Left lung (tissue), 4 donors: ENCODE measurements at regions not wholly inside any gene's neighbourhood (a gene's known extent, or its start where the extent isn't known, plus 50 kb on each side); places are given as distances from the start of the nearest gene placed in this dataset.

ENCODE experiments used
- ATAC-seq: fragments of 200-7000 bp; cut with Tn5 transposase; one replicate; pipeline ENCODE4 v1.9.1; 2020; ENCODE audit warnings: moderate library complexity
- DNase-seq, 4 donors: peaks; one replicate each; pipeline ENCODE4 v3.0.0-alpha.2; 2013 to 2020
- H3K27ac ChIP-seq, 2 donors: fragments of 200-600 bp; sonication (generic) in 1 of 2; one replicate each; pipeline versions ENCODE4 v1.5.0 to v1.8.0; 2020 to 2021
- H3K27me3 ChIP-seq, 2 donors: fragments of 200-600 bp; sonication (generic) in 1 of 2; one replicate each; pipeline versions ENCODE4 v1.5.0 to v1.8.0; 2020 to 2021
- H3K36me3 ChIP-seq, 2 donors: fragments of 200-600 bp; sonication (generic) in 1 of 2; one replicate each; pipeline versions ENCODE4 v1.5.0 to v1.8.0; 2020 to 2021
- H3K4me1 ChIP-seq, 2 donors: fragments of 200-600 bp; one replicate each; pipeline ENCODE4 v1.8.0; 2021
- H3K4me3 ChIP-seq, 2 donors: fragments of 200-600 bp; sonication (generic) in 1 of 2; one replicate each; pipeline versions ENCODE4 v1.5.0 to v1.8.0; 2020 to 2021; ENCODE audit warnings: mild to moderate bottlenecking in 1 of 2
- H3K9me3 ChIP-seq, 2 donors: fragments of 200-600 bp; sonication (generic) in 1 of 2; one replicate each; pipeline versions ENCODE4 v1.5.0 to v1.8.0; 2020 to 2021
- CTCF ChIP-seq, 2 donors: fragments of 200-600 bp; sonication (generic) in 1 of 2; IDR thresholded peaks; one replicate each; pipeline versions ENCODE4 v1.5.0 to v1.8.0; 2021; ENCODE audit warnings: antibody characterized with exemption in 2 of 2
- intact Hi-C, 2 donors: fragments of 100-400 bp; cut with DNase I; formaldehyde crosslinking; loops; one replicate each; pipeline versions ENCODE4 v1.11.2 to v1.14.2; 2022
- donor health status: DM: no; HTN: yes; CAD: no.
- donor health status: DM: no; HTN: no; CAD: no.

- intact Hi-C loops, result no loop called here
- no peak overlapping the region for H3K27ac ChIP-seq
- no peaks in the 10 kb centered on the region for H3K36me3 ChIP-seq
- ATAC-seq, result no peak
- no peak for DNase-seq
- H3K4me1 ChIP-seq, result no peaks in the 10 kb centered on the region
- H3K9me3 ChIP-seq, result peaks cover 0 to 17% of the 10 kb centered on the region in 2 donors
- no peak for TF ChIP-seq CTCF (IDR thresholded peaks at IDR 0.05)
- no peaks in the 10 kb centered on the region for H3K27me3 ChIP-seq
- H3K4me3 ChIP-seq, result no peak overlapping the region
Observed at GRCh38 chr5:124438026-124438902, 308.2 kb downstream of the ZNF608 start.

GRCh38 chr5:124436294-124436693 lies 310.1 kb downstream of the ZNF608 start:
- H3K36me3 ChIP-seq, result no peaks in the 10 kb centered on the region
- no peaks in the 10 kb centered on the region for H3K4me1 ChIP-seq
- DNase-seq (no peak), ATAC-seq (no peak)
- no peaks in the 10 kb centered on the region for H3K27me3 ChIP-seq
- H3K9me3 ChIP-seq, result peaks cover 0 to 17% of the 10 kb centered on the region in 2 donors
- H3K27ac ChIP-seq, result no peak overlapping the region
- no peak for TF ChIP-seq CTCF (IDR thresholded peaks at IDR 0.05)
- intact Hi-C loops, result no loop called here
- H3K4me3 ChIP-seq, result no peak overlapping the region

GRCh38 chr5:124433170-124433569 lies 313.3 kb downstream of the ZNF608 start:
- intact Hi-C loops, result no loop called here

GRCh38 chr5:124421584-124421983 lies 324.9 kb downstream of the ZNF608 start:
- no peaks in the 10 kb centered on the region for H3K27me3 ChIP-seq
- DNase-seq (no peak), ATAC-seq (no peak)
- H3K4me3 ChIP-seq, result no peak overlapping the region
- peaks cover 0 to 24% of the 10 kb centered on the region in 2 donors for H3K9me3 ChIP-seq
- H3K27ac ChIP-seq, result no peak overlapping the region
- no peaks in the 10 kb centered on the region for H3K4me1 ChIP-seq
- H3K36me3 ChIP-seq, result no peaks in the 10 kb centered on the region
- no peak for TF ChIP-seq CTCF (IDR thresholded peaks at IDR 0.05)
- intact Hi-C loops, result no loop called here

More at GRCh38 chr5:124433170-124433569, 313.3 kb downstream of the ZNF608 start:
- Histone ChIP-seq H3K4me3 (no peak overlapping the region), H3K4me1 (no peaks in the 10 kb centered on the region), H3K27me3 (no peaks in the 10 kb centered on the region), H3K9me3 (peaks cover 0 to 22% of the 10 kb centered on the region in 2 donors), H3K36me3 (no peaks in the 10 kb centered on the region), H3K27ac (no peak overlapping the region)
- ATAC-seq, result no peak
- DNase-seq, result no peak
- no peak for TF ChIP-seq CTCF (IDR thresholded peaks at IDR 0.05)

GRCh38 chr5:124420952-124421351 lies 325.5 kb downstream of the ZNF608 start:
- Histone ChIP-seq H3K4me3 (no peak overlapping the region), H3K4me1 (no peaks in the 10 kb centered on the region), H3K36me3 (no peaks in the 10 kb centered on the region), H3K27ac (no peak overlapping the region), H3K27me3 (no peaks in the 10 kb centered on the region), H3K9me3 (peaks cover 0 to 24% of the 10 kb centered on the region in 2 donors)
- no peak for DNase-seq
- TF ChIP-seq CTCF (IDR thresholded peaks at IDR 0.05), result no peak
- ATAC-seq, result no peak
- intact Hi-C loops, result no loop called here
